Left lung (tissue), 4 donors: ENCODE measurements at regions not wholly inside any gene's neighbourhood (a gene's known extent, or its start where the extent isn't known, plus 50 kb on each side); places are given as distances from the start of the nearest gene placed in this dataset.

ENCODE experiments used
- ATAC-seq: fragments of 200-7000 bp; cut with Tn5 transposase; one replicate; pipeline ENCODE4 v1.9.1; 2020; ENCODE audit warnings: moderate library complexity
- DNase-seq, 4 donors: peaks; one replicate each; pipeline ENCODE4 v3.0.0-alpha.2; 2013 to 2020
- H3K27ac ChIP-seq, 2 donors: fragments of 200-600 bp; sonication (generic) in 1 of 2; one replicate each; pipeline versions ENCODE4 v1.5.0 to v1.8.0; 2020 to 2021
- H3K27me3 ChIP-seq, 2 donors: fragments of 200-600 bp; sonication (generic) in 1 of 2; one replicate each; pipeline versions ENCODE4 v1.5.0 to v1.8.0; 2020 to 2021
- H3K36me3 ChIP-seq, 2 donors: fragments of 200-600 bp; sonication (generic) in 1 of 2; one replicate each; pipeline versions ENCODE4 v1.5.0 to v1.8.0; 2020 to 2021
- H3K4me1 ChIP-seq, 2 donors: fragments of 200-600 bp; one replicate each; pipeline ENCODE4 v1.8.0; 2021
- H3K4me3 ChIP-seq, 2 donors: fragments of 200-600 bp; sonication (generic) in 1 of 2; one replicate each; pipeline versions ENCODE4 v1.5.0 to v1.8.0; 2020 to 2021; ENCODE audit warnings: mild to moderate bottlenecking in 1 of 2
- H3K9me3 ChIP-seq, 2 donors: fragments of 200-600 bp; sonication (generic) in 1 of 2; one replicate each; pipeline versions ENCODE4 v1.5.0 to v1.8.0; 2020 to 2021
- CTCF ChIP-seq, 2 donors: fragments of 200-600 bp; sonication (generic) in 1 of 2; IDR thresholded peaks; one replicate each; pipeline versions ENCODE4 v1.5.0 to v1.8.0; 2021; ENCODE audit warnings: antibody characterized with exemption in 2 of 2
- intact Hi-C, 2 donors: fragments of 100-400 bp; cut with DNase I; formaldehyde crosslinking; loops; one replicate each; pipeline versions ENCODE4 v1.11.2 to v1.14.2; 2022
- donor health status: DM: no; HTN: yes; CAD: no.
- donor health status: DM: no; HTN: no; CAD: no.

GRCh38 chr16:73306901-73307413 lies 259.0 kb upstream of the ZFHX3 start:
- TF ChIP-seq CTCF (IDR thresholded peaks at IDR 0.05), result no peak
- intact Hi-C loops, result no loop called here
- DNase-seq, result no peak
- ATAC-seq, result no peak
- Histone ChIP-seq H3K36me3 (no peaks in the 10 kb centered on the region), H3K27ac (no peak overlapping the region), H3K9me3 (no peaks in the 10 kb centered on the region), H3K4me3 (no peak overlapping the region), H3K4me1 (no peaks in the 10 kb centered on the region), H3K27me3 (peaks cover 0 to 13% of the 10 kb centered on the region in 2 donors)

- H3K27me3 ChIP-seq, result peaks cover 0 to 13% of the 10 kb centered on the region in 2 donors
- H3K36me3 ChIP-seq, result no peaks in the 10 kb centered on the region
- H3K27ac ChIP-seq, result no peak overlapping the region
- intact Hi-C loops, result no loop called here
- no peaks in the 10 kb centered on the region for H3K9me3 ChIP-seq
- no peak for ATAC-seq
- no peak overlapping the region for H3K4me3 ChIP-seq
- H3K4me1 ChIP-seq, result no peaks in the 10 kb centered on the region
- no peak for DNase-seq
- no peak for TF ChIP-seq CTCF (IDR thresholded peaks at IDR 0.05)
Measured at GRCh38 chr16:73304008-73304774, 256.3 kb upstream of the ZFHX3 start.

GRCh38 chr16:73302942-73303341 lies 255.0 kb upstream of the ZFHX3 start:
- H3K27me3 ChIP-seq, result peaks cover 0 to 13% of the 10 kb centered on the region in 2 donors
- intact Hi-C loops, result no loop called here
- no peak for DNase-seq
- no peaks in the 10 kb centered on the region for H3K36me3 ChIP-seq
- H3K4me1 ChIP-seq, result no peaks in the 10 kb centered on the region
- no peak for TF ChIP-seq CTCF (IDR thresholded peaks at IDR 0.05)
- no peak overlapping the region for H3K4me3 ChIP-seq
- ATAC-seq, result no peak
- no peak overlapping the region for H3K27ac ChIP-seq
- no peaks in the 10 kb centered on the region for H3K9me3 ChIP-seq

GRCh38 chr16:73301984-73302383 lies 254.1 kb upstream of the ZFHX3 start:
- Histone ChIP-seq H3K27me3 (peaks cover 0 to 13% of the 10 kb centered on the region in 2 donors), H3K27ac (no peak overlapping the region), H3K9me3 (no peaks in the 10 kb centered on the region), H3K4me1 (no peaks in the 10 kb centered on the region), H3K36me3 (no peaks in the 10 kb centered on the region), H3K4me3 (no peak overlapping the region)
- no peak for DNase-seq
- no peak for ATAC-seq
- no peak for TF ChIP-seq CTCF (IDR thresholded peaks at IDR 0.05)
- intact Hi-C loops, result no loop called here

GRCh38 chr16:73299346-73299745 lies 251.4 kb upstream of the ZFHX3 start:
- peaks cover 0 to 5% of the 10 kb centered on the region in 2 donors for H3K27me3 ChIP-seq
- no peaks in the 10 kb centered on the region for H3K4me1 ChIP-seq
- TF ChIP-seq CTCF (IDR thresholded peaks at IDR 0.05), result no peak
- no peaks in the 10 kb centered on the region for H3K9me3 ChIP-seq
- DNase-seq, result no peak
- H3K36me3 ChIP-seq, result no peaks in the 10 kb centered on the region
- H3K27ac ChIP-seq, result no peak overlapping the region
- no peak for ATAC-seq
- intact Hi-C loops, result no loop called here
- no peak overlapping the region for H3K4me3 ChIP-seq
